HG03060 (cell line): ENCODE measurements at regions not wholly inside any gene's neighbourhood (a gene's known extent, or its start where the extent isn't known, plus 50 kb on each side); places are given as distances from the start of the nearest gene placed in this dataset.

Experiments used
- ATAC-seq: cut with Tn5 transposase; IDR thresholded peaks from one replicate; pipeline ENCODE4 v1.9.1; 2021; ENCODE audit warnings: low read depth, moderate number of reproducible peaks; ENCODE audit not compliant: unreplicated experiment

GRCh38 chr5:107157809-107158208 lies 512.9 kb downstream of the EFNA5 start:
- no peak for ATAC-seq

GRCh38 chr5:107155707-107156106 lies 515.0 kb downstream of the EFNA5 start:
- ATAC-seq: no peak

DNA sequence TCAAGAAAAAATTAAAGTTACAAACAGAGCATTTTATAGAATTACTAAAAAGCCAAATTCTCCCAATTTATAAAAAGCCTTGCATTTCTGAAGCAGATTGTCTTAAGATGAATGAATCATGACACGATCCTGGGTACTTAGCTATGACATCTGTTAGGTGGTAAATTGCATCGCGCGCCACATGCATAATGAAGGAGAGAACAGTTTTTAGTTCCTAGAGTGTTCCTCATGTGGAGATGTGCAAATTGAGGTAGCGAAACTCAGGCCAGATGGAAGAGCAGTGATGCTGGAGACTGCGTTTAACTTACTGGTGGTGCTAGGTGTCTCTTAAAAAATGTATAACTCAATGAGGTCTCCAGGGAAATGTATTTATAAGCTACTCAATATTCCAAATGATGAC lies 516.1 kb downstream of the EFNA5 start:
- ATAC-seq: no peak

GRCh38 chr5:107153283-107153682 lies 517.5 kb downstream of the EFNA5 start:
- ATAC-seq: no peak

GRCh38 chr5:107149243-107150005 lies 521.3 kb downstream of the EFNA5 start:
- ATAC-seq: peak; percentile 88

DNA sequence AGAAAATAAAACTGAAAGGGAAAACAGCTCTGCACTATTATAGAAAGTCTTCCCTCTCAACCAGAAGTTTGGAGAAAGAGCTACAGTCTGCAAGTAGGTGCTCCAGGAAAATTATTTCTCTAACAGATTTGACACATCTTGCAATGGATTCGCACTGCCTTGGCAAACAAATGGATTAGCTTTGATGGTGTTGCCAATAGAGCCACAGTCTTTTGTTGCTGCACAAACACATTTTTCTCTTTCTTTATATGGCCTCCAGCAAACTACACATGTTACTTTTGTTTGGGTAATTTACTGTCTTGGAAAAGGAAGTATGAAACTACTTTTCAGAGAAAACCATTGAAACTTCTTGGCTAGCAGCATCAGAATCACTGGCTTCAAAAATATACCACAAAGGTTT lies 523.1 kb downstream of the EFNA5 start:
- ATAC-seq: no peak

DNA sequence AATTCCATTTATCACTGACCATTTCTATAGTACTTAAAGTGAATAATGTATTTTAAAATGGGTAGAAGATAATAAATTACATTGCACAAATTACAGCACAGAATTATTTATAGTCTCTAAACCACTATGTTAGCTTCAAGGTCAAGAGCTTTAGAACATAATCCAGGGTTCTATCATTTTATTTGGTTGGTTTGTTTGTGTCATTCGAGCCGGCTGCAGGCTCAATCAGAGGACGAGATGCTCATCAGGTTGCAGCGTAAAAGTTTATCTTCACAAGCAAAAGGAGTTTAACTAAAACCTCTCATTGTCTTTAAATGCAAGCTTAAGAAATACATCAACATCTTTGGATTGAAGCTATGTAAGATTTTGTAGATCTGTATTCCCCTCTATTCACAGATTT lies 523.8 kb downstream of the EFNA5 start:
- no peak for ATAC-seq

GRCh38 chr5:107135391-107135790 lies 535.3 kb downstream of the EFNA5 start:
- no peak for ATAC-seq

DNA sequence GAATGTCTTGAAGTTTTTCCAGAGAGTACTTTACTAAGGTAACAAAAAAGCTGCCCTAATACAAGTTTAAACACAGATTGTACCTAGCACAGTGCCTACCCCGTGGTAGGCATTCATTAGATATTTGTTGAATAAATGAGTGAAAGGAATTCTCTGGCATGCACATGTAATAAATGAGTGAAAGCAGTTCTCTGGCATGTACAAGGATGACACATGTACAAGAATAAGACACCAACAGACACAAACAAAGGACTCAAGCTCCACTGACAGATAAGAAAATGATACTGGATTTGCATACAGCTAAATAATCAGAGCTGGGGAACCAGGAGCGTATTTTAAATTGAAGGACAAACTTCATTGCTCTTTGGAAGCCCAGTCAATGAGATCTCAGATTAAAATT lies 535.8 kb downstream of the EFNA5 start:
- ATAC-seq: no peak

- ATAC-seq: no peak
Observed at GRCh38 chr5:107129051-107129450, 541.7 kb downstream of the EFNA5 start.

DNA sequence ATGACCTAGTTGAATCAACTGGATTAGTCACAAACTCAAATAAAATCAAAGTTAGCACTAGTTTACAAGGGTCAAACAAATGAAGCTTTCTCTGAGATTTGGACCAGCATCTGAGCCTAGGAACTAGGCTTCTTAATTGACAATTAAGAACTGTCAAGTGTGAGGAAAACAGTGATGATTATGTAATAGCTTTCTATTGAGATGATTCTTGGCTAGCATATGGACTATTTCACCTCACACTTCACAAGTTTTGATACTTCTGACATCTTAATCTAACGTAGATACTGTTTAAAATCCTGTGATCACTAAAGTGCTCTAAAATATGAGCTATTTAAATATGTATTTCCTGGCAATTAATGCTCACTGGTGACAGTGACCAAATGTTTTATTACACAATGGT lies 542.9 kb downstream of the EFNA5 start:
- ATAC-seq: no peak

DNA sequence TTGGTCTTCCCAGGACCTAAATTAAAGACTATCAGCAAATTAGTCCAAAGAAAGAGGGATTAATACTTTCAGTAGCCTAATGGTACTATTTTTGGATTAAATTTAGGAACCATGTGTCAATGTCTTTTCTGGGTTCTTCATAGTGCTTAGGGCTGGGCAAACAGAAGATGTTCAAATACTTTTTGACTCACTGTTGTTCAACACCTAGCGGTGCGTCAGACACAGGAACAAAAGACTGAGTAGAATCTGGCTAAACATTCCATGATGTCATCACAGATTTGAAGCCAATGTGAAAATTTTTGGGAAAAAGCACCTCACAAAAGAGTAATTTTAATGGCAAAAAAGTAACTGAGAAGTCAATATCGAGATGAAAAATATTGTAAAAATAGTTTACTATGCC lies 544.4 kb downstream of the EFNA5 start:
- ATAC-seq: no peak

DNA sequence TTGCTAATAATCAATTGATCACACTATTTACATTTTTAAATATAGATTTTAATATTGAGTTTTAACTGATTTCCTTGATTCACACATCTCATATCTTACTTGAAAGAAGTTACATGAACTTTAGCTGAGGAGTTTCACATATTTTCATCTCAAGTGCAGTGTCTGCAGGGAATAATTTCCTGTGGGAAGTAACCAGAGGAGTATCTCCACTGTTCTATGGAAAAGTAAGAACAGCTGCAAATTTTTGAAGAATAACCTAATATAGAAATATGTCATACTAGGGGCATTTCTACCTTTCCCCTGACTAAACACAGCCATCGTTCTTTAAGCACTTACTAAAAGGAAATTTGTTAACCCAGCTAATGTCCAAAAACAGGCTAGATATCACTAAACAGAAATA lies 546.4 kb downstream of the EFNA5 start:
- no peak for ATAC-seq

DNA sequence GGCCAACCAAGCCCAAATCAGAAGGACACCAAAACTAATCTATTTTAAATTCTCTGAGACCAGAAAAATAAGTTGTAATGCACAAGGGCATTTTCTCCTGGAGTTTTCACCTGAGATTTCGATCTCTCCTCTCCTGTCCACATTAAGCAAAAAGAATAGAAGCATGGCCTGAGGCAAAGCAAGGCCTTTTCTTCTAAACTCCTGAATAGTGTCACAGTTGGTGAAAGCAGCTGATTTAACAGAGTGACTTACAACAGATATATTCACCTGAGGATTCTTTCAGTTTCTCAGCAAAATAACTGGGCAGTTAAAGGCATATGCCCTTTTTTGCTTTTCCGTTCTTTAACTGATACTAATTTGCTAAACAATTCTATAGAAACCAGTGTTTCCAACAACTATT lies 547.7 kb downstream of the EFNA5 start:
- no peak for ATAC-seq

DNA sequence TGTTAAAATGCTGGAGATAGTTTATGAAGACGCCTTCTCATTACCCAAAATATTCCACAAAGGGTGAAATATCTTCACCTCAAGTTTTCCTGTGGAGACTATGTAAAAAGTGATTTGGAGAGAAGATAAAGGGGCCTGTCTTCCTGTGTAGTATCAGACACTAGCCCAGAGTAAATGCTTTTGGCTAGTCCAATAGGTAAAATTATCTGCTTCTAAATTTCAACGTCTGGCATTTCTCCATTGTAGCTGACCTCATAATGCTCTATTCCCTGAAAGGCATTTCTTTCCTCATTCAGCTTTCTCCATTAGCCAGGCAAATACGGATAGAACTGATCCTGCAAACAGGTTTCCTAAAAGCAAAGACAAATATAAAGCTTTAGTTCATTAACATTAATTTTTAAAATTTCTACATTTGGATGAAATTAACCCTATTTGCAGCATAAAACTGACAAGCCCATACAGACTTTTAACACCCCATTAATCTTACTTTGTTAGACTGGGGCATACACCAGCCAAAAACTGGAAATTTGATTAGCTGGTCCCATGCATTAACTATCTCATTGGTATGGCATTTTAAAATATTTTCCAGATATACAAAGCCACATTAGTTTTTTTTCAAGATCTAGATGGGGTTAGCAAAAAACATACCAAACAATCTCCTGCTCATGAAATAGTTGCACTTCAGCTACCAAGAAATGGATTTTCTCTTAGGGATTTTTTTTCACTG lies 548.8 kb downstream of the EFNA5 start:
- ATAC-seq: no peak

DNA sequence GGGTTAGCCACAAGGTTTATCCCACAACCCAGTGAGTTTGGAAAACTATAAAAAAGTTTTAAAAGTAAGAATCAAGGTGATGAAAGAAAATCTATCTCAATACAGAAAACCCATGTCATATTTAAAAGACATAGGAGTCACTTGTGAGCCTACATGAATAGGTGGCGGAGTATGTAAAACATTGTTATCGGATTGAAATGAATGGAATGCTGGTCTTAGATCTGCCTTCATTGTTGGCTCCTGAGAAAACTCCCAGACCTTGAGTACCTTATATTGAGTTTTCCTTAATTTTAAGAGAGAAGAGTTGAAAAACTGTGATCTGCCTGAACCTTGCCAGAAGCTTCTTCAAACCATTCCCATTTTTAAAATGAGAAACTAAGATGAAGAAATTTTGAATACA lies 551.1 kb downstream of the EFNA5 start:
- ATAC-seq: no peak

GRCh38 chr5:107118184-107119019 lies 552.3 kb downstream of the EFNA5 start:
- ATAC-seq: no peak

GRCh38 chr5:107112216-107112615 lies 558.5 kb downstream of the EFNA5 start:
- ATAC-seq: no peak

- no peak for ATAC-seq
Observed at GRCh38 chr5:107104040-107104995, 566.4 kb downstream of the EFNA5 start.

DNA sequence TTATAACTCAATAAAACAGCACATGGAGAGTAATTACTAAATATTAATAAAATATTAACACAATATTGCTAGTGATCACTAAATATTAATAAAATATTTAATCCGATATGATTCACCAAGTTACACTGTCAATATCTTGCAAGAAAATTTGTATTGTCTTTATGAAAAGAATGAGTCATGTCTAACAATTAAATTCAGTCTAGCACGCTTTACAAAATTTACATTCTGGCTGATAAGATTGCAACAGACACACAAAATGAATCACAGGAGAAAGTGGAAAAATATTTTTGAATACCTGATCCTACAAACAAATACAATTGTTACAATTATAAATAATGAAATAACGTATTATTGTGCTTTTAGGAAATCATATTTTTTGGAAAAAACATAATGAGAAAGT lies 567.2 kb downstream of the EFNA5 start:
- ATAC-seq: no peak
